GM21515 (cell line): ENCODE measurements at regions not wholly inside any gene's neighbourhood (a gene's known extent, or its start where the extent isn't known, plus 50 kb on each side); places are given as distances from the start of the nearest gene placed in this dataset.
"Not testable (repeated sequence)": the region's sequence is repeated elsewhere in the genome, so short reads cannot be mapped to it uniquely, and the experiment has no call there.

Experiments
- ATAC-seq: cut with Tn5 transposase; IDR thresholded peaks from one replicate; pipeline ENCODE4 v1.9.1; 2021; ENCODE audit not compliant: unreplicated experiment

DNA sequence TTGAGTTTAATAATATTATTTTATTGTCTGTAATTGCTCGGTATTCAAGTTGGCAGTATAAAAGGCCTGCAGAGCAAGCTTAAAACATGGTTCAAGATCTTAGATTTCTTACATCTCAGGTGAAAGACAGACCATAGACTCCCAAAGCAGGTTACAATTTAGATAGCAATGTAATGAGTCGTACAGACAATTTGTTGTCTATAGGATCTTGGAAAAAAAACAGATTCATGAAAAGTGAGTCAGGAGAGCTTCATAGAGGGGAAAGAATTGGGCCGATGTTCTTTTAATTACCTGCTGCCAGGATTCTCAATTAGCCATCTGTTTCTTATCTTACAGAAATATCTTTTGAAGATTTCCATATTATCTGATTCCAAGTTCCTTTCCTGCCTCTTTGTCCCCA lies 111.5 kb upstream of the IKBKE start:
- not testable (repeated sequence) for ATAC-seq

DNA sequence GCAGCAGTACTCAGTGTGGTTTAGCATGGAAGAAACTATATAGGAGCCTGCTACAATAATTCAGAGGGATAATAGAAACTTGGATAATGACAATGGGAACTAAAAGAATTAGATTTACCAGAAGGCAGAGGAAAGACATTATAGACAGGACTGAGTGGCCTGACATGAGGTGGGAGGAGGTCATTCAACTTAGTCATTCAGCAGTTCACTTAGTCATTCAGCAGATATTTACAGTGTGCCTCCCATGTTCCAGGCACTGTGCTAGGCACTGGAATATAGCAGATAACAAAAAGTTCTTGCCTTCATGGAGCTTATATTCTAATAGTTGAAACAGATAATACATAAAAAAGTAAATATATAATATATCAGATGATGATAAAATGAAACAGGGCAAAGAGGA lies 110.9 kb upstream of the IKBKE start:
- ATAC-seq: not testable (repeated sequence)

DNA sequence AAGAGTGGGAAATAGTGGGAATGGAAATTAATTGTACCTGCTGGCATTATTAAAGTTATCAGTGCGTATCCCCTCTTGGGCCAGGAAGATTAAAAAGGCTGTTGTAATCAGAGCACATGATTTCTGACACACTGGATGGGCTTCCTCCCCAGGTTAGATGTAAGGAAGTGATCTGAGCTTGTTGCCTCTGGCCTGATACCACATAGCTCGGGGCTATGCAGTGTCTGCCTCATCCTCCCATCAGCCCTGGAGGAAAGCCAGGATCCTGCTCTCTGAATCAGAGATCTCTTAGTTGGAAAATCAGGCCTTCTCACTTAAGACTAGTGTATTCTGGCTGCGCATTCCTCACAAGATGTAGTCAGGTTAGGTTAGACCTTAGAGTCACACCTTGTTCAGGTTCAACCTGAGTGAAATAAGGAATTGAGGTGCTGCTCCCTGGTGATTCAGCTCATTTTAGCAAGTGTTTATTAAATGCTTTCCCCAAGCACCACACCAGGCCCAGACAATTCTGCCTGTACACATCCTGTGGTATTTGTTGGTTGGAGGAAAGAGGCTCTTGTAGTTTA lies 108.2 kb upstream of the IKBKE start:
- ATAC-seq: not testable (repeated sequence)

DNA sequence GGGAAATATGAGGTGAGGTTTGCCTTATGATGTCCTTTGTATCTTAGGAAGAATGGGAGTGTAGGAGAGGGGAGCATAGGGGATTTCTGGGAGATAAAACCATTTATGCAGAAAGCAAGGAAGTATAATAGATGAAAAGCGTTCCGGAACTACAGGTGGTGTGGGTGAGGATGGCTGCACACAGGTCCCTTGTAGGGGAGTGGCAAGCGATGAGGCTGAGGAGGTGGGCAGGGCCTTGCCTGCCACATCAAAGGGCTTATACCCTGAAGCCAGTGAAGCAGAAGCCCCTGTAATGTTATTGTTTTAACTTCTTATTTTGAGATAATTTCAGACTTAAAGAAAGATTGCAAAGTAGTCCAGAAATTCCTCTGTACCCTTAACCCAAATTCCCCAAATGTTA lies 107.3 kb upstream of the IKBKE start:
- ATAC-seq: not testable (repeated sequence)

DNA sequence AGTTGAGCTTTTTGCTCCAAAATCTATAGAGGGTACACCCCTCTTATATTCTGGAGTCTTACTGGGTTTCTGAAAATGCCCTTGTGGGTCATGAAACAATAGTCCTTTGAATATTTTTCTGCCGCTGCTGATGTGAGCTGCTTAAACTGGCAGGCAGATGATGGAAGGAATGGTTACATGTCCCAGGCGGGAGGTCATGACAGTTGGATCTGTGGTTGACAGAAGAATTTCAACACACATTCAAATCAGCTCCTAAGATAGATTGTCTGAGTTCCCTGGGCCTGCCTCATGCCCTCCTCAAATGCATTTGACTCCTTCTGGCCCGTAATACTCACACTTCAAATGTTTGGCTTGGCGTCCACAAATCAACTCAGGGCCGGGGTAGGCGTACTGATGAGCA lies 105.0 kb upstream of the IKBKE start:
- ATAC-seq: not testable (repeated sequence)

DNA sequence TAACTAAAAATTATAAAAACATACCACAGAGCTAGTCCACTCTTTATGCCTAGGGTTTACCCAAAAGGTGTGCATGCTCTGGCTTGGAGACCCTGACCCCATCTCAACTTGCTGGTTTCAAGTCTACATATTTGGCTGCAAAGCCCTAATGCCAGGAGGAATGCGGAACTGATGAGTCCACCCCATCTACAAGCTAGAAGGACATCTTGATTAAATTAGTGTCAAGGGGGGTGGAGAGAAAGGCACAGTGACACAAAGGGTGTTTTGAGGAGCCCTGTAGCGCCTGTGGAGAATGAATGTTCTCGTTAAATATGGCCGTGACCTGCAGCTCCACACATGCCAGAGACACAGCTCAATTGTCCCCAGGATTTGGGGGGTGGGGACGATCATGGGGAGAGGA lies 104.1 kb upstream of the IKBKE start:
- ATAC-seq: not testable (repeated sequence)

DNA sequence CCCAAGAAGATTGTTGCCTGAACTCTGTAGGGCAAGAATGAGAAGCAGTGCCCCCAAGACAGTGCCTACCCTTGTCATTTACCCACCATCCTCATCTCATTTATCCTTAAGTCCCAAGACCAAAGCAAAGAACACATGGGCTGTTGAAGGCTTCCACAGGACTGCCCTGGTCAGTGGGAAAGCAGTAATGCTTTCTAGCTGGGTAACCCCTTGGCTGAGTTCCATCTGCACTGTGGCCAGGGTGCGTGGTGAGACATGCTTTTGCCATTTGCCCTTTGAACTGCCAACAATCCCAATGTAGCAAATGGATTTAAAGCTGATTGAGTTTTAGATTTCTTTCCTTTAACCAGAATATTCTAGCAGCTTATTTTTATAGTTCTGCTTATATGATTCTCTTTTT lies 103.5 kb upstream of the IKBKE start:
- not testable (repeated sequence) for ATAC-seq

DNA sequence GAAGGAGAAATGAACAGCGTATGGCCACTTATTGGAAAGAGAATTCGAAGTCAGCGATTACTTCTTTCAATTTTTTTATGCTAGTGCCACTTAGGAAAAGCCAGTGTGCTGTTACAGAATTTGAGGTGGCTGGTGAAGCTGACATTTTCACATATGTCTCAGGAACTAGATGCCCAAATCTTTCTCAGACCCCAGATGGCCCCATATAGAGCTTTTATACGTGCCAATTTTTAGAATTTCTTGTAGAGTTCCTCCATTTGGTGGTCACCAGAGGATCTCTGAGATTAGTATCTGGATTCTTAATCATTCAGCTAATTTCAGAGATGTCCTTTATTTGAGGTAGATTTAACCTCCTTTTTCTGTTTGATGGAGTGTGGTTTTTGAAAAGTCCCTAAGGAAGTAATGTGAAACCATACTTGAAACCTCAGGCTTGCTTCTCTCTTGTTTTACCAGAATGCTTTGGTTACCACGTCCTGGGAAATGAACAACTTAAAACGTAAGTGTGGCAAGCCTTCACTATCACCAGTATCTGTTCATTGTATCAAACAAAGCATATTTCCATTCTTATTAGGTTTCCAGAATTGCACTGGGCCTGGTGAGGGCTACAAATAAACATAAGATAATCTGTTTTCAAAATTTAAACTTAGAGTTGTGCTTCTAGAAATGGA lies 102.2 kb upstream of the IKBKE start:
- not testable (repeated sequence) for ATAC-seq

DNA sequence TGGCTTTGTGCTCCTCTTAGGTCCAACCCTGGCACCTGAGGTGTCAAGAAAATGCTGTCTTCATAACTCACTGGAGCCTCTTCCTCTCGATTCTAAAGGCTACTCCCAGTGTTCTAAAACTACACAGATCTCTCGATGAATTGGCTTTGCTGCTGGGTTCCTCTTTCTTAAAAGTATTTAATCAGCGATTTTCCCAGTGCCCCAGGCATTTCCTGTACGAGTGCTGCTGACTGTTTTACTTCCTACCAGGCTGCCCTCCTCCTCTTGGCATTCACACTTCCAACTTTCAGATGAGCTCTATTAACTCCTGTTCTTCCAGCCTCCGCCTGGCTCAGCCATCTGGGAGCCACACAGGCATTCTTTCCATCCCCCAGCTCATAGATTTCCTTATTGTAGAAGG lies 95.6 kb upstream of the IKBKE start:
- ATAC-seq: not testable (repeated sequence)

DNA sequence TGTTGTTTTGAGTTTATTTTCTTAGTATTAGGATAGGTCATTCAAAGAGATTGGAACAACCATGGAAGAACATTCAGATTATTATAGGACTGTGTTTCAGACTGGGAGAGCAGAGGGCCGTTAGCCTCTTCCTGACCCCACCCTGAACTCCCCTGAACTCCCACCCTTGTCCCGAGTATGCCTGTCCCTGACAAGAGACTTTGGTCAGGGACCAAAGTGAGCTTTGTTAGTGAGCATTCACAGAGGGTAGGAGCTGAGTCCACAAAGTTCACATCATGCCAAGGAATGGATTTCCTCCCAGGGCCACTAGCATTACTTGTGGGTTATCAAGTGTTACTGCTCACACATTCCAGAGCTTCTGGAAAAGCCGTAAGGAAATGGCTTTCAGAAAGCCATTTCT lies 94.7 kb upstream of the IKBKE start:
- ATAC-seq: not testable (repeated sequence)

DNA sequence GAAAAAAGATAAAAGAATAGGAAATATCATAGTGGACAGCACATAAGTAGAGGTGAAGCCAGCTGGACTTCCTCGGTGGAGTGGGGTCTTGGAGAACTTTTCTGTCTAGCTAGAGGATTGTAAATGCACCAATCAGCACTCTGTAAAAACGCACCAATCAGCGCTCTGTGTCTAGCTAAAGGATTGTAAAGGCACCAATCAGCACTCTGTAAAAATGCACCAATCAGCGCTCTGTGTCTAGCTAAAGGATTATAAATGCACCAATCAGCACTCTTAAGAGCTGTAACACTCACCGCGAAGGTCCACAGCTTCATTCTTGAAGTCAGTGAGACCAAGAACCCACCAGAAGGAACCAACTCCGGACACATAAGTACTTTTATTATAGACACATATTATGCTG lies 91.8 kb upstream of the IKBKE start:
- ATAC-seq: not testable (repeated sequence)

DNA sequence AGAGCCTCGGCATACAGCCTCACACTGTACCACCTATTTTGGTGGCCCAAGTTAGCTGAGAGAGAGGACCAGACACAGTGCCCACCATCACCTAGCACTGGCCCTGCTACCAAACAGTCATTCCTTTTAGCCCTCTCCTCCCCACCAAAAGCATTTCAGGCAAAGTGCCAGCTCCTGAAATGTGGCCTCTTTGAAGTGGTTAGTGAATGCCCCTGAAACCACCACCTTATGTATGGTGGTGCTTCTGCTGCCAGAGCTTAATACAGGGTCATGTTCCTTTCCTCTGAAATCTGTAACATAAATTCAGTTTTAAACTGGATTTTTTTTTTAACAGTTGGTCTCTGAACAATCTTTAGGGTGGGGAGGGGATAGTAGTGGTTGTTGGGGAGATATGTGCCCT lies 91.0 kb upstream of the IKBKE start:
- not testable (repeated sequence) for ATAC-seq

DNA sequence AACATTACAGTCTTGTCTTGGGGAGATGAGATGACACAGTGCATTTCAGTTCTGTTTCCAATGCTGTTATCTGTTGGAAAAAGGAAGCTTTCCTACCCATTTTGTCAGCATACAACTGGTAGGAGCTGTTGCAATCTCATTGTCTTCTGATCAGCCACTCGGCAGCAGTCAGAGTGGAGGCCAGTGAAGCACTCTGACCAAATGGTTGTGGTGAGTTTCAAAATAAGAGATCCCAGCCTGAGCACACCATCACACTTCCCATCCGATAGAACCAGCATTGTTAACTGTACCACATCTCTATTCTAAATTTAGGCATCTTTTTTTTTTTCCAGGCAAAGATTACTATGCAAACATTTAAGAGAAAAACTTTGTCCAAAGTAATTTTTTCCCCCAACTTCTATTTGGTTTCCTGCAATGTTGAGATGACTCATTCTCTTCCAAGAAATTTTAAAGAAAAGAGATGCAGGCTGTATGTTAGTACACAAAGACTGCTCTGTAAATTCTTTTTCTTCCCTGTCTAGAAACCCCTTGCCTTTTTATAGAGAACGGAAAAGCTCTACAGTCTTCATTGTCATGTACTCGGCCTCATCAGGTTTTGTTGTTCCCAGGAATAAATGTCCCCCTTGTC lies 90.0 kb upstream of the IKBKE start:
- ATAC-seq: not testable (repeated sequence)

DNA sequence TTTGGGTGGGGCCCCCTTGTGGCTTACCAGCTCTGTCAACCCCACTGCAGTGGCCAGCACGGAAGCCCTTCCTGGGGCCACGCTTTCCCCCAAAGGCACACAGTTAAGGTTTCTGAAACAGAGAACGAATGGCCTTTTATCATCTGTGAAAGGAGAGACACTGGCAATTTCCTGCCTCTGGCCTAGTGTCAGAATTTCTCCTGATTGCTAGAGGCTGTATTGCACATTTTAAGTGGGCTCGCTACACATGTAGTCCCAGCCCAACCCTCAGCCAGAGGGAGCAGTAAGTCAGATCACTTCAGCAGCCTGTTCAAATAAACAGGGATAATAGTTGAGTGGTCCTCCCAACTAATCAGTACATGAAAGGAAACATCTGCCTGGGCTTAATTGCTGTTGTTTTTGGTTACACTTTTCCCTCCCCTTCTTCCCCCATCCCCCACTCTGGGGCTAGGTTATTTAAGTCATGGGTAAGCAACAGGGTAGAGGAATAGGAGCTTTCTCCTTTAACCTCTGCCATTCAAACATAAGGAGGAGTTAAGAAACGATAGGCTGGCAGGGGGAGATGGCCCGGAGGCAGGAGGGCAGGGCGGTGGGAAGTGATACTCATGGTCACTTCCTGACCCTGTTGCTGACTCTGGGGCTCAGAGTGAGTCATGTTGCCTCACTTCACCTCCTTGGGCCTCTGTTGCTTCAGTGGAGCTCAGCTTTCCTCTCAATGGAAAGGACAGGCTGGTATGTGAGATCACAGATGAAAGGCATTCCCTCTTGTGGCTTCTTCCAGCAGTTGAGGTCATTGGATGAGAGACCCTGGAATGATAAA lies 89.3 kb upstream of the IKBKE start:
- not testable (repeated sequence) for ATAC-seq

DNA sequence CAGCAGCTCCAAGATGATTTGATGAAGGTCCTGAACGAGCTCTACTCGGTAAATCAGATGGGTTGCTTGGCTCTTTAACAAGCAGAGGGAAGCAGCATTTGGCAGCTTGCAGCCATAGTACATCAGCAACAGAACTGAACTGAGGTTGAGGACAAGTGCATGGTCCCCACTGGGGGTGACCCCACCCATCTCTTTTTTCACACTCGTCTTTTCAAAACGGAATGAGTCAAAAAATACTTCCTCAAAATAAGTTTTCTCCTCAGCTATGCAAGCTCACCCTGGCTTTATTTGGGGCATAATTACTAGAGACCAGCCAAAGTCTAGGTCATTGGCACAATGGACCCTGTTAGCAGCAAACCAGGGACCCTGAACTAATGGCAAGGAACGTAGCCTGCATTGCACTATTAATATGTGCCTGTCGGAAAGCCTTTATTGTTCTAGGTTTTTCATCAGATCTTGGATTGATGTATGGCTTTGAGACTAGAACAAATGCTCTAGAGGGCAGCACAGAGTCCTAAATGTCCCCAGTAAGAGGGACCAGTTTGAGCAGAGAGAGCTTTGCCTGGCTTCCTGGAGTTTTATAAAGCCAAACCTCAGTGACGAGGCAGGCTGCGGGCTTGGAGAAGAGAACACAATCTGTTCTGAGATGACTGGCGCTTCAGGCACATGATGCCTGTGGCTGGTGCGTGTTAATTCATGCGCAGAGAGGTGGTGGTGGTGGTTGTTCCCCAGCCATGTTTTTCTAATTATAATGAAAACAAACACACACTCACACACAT lies 86.1 kb upstream of the IKBKE start:
- not testable (repeated sequence) for ATAC-seq

DNA sequence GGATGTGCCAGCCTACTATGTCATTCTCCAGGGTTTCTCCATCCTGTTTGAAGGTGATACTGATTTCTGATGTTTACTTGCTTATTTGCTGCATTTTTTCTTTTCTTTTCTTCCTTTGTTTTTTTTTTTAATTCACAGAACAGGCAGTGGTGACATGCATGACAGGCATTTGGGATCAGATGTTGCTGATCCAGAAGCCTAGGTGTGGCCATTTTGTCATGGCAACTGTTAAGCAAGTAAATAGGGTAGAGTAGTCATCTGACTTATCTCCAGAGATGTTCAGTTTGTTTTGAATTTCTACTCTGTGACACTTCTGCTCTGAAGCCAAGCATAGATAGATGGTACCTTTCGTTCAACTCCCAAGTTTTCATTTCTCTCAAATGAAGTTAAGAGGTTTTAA lies 85.4 kb upstream of the IKBKE start:
- ATAC-seq: not testable (repeated sequence)

DNA sequence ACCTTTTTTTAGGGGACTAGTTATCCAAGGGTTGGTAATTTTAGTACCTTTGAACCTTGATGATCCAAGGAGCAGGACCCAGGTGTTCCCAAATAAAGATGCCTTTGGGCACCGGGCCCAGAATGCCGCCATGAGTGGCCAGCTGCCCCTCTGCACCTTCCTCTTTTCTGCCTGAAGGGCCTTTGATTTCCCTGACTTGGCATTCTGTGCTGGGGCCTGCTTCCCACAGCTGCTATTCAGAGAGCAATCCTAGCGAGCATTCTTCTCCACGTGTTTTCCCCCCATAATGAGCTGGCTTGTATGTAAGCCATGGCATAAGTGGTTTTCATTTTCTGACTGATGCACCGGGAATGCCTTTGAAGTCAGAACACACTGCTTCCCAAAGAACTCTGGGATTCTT lies 82.6 kb upstream of the IKBKE start:
- ATAC-seq: not testable (repeated sequence)

DNA sequence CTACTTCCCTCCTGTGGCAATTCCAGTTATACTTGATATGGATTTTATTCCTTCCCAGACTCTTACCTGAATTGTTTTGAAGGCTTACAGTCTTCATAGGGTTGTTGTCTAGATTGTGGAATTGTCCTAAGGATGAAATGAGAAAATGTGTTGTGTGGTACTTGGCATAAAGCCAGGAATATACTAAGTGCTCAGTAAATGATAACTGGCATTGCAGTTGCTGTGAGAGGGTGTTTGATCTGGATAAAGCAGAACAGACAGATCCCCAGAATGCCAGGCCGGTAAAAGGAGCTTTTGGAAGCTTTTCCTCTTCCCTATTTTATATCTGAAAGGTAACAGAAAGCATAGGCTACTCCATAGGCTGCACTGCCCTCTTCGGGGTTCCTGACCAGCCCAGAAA lies 78.4 kb upstream of the IKBKE start:
- ATAC-seq: not testable (repeated sequence)

DNA sequence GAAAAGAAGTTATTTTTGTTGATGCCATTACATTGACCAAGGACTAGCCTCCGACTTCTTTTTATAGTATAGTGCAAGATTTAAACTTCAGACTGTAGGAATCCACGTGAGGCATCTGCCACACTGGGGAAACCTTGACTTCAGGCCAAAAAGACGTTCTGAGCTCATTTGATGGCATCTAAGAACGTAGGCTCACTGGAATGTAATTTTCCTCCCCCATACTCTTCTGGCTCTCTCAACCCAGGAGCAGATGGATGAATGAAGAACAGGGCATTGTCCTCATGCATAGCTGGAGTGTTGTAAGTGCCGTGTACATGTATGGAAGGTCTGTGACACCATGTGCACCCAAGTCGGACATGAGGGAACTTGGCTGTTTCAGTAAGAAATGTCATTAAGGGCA lies 72.8 kb upstream of the IKBKE start:
- ATAC-seq: not testable (repeated sequence)

DNA sequence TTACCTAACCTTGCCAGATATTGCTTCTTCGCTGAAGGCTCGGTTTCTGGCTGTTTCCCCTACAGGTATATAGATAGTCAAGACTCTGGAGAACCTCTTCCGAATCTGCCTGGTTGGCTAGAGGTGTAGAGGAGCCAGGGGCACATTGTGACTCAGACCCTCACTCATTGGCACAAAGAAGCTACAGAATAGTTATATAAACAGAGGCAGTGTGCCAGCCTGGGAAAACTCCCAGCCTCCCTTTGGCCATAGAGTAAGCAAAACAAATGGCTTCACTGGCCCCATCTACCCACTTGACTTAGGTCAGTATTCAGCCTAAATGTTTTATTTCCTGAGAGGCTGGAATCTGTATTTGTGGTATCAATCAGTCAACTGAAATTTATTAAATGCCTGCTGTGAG lies 72.0 kb upstream of the IKBKE start:
- ATAC-seq: not testable (repeated sequence)
